Activated T-cell treated with anti-CD3 and anti-CD28 coated beads, Interleukin-2, amount 50 U/mL, for 4 hours (primary cell): ENCODE measurements at regions not wholly inside any gene's neighbourhood (a gene's known extent, or its start where the extent isn't known, plus 50 kb on each side); places are given as distances from the start of the nearest gene placed in this dataset.
"Not testable (repeated sequence)": the region's sequence is repeated elsewhere in the genome, so short reads cannot be mapped to it uniquely, and the experiment has no call there.

ENCODE experiments used
- ATAC-seq, 2 donors: fragments of 200-7000 bp; cut with Tn5 transposase; one replicate each; pipeline ENCODE4 v1.10.0; 2021
- DNase-seq: peaks from one replicate; pipeline ENCODE4 v3.0.0-alpha.2; 2020
- H3K27me3 Mint-ChIP-seq: one replicate; pipeline ENCODE4 v1.8.0; 2021; ENCODE audit warnings: low read depth, mixed read lengths
- H3K36me3 Mint-ChIP-seq: one replicate; pipeline ENCODE4 v1.8.0; 2022; ENCODE audit warnings: mixed read lengths; ENCODE audit not compliant: insufficient read depth
- H3K4me1 Mint-ChIP-seq: one replicate; pipeline ENCODE4 v1.8.0; 2021; ENCODE audit warnings: low read depth, mixed read lengths
- H3K4me3 Mint-ChIP-seq: one replicate; pipeline ENCODE4 v1.8.0; 2021; ENCODE audit warnings: mild to moderate bottlenecking, moderate library complexity, mixed read lengths
- H3K9me3 Mint-ChIP-seq: one replicate; pipeline ENCODE4 v1.8.0; 2021; ENCODE audit warnings: mixed read lengths

DNA sequence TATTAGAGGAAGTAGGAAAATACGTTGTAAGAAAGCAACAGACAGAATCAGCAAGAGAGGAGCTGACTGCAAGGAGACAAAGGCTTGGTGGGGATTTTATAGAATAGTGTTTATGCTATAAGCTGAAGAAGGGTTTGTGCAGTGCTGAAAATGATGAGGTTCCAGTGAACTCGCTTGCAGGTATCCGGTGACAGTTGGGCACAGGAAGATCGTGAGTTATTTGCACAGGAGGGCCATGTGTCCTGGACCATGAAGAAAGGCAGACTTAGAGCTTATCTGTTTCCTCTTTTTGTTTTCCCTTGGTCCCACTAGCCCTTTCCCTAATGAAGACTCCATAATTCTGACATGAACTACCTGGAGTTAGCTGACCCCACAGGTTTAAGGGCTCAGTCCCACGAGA is 61.4 kb downstream of the NXNL2 start:
- H3K4me1 Mint-ChIP-seq = peaks cover 3% of the 10 kb centered on the region
- H3K36me3 Mint-ChIP-seq = no peaks in the 10 kb centered on the region
- H3K4me3 Mint-ChIP-seq = no peak overlapping the region
- ATAC-seq (no peak), DNase-seq (no peak)
- peaks cover 26% of the 10 kb centered on the region for H3K27me3 Mint-ChIP-seq
- no peaks in the 10 kb centered on the region for H3K9me3 Mint-ChIP-seq

- H3K27me3 Mint-ChIP-seq = peaks cover 3% of the 10 kb centered on the region
- ATAC-seq = no peak
- H3K4me1 Mint-ChIP-seq = no peaks in the 10 kb centered on the region
- no peaks in the 10 kb centered on the region for H3K36me3 Mint-ChIP-seq
- H3K9me3 Mint-ChIP-seq = no peaks in the 10 kb centered on the region
- no peak for DNase-seq
- no peak overlapping the region for H3K4me3 Mint-ChIP-seq
These were observed 70.0 kb downstream of the NXNL2 start for GRCh38 chr9:88604836-88605511.

DNA sequence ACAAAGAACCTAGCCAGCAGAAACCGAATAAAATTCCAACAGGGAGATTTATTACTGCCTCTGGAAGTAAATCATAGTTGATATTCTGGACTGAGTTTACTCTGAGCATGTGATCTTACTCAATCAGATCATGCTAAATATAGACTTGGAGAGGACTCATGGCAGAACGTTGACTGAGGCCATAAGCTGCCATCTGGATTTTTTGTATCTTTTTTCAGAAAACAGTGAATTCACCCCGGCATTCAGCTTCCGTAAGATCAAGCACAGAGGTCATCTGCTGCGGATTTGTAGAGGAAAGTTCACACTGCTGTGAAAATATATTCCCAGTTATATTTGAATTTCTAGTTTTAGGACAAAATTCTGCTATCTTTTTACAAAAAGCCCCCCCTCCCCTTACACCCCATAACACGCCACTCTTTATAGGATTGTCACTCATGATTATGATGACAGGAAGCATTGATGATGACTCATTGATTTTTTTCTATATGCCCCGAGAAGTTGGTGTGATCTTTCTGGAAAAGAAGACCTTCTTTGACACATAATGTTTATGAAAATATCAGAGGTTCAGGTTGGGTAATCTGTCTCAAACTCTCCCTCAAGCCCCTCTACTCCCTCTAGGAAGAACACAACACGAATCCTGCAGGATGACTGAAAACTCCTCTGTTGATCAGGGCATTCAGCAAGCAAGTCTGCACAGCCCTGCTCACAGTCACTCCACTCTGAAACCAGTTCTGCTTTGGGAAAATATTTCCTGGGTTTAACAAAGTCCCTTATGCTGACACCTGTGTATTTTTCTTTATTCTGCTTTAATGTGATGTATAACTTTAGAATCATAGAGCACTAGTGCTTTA is 70.8 kb downstream of the NXNL2 start:
- Mint-ChIP-seq H3K4me1 (no peaks in the 10 kb centered on the region), H3K27me3 (no peaks in the 10 kb centered on the region), H3K36me3 (no peaks in the 10 kb centered on the region), H3K9me3 (no peaks in the 10 kb centered on the region), H3K4me3 (no peak overlapping the region)
- no peak for ATAC-seq
- DNase-seq = no peak

DNA sequence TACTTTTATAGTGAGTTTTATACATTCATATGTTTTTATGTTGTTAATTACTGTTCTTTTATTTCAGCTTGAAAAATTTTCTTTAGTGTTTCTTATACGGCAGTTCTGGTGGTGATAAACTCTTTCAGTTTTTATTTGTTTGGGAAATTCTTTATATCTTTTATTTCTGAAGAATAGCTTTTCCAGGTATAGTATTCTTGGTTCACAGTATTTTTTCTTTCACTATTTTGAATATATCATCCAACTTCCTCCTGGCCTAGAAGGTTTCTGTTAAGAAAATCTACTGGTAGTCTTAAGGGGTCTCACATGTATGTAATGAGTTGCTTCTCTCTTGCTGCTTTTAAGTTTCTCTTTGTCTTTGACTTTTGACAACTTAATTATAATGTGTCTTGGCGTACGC is 79.4 kb downstream of the NXNL2 start:
- no peak for ATAC-seq

GRCh38 chr9:88623698-88624097 is 88.7 kb downstream of the NXNL2 start:
- H3K9me3 Mint-ChIP-seq = peaks cover 5% of the 10 kb centered on the region
- H3K36me3 Mint-ChIP-seq = no peaks in the 10 kb centered on the region
- ATAC-seq (no peak), DNase-seq (no peak)
- no peaks in the 10 kb centered on the region for H3K4me1 Mint-ChIP-seq
- H3K27me3 Mint-ChIP-seq = peaks cover 15% of the 10 kb centered on the region
- H3K4me3 Mint-ChIP-seq = no peak overlapping the region

More for the DNA sequence above, 79.4 kb downstream of the NXNL2 start:
- peaks cover 1% of the 10 kb centered on the region for H3K36me3 Mint-ChIP-seq
- H3K9me3 Mint-ChIP-seq = peaks cover 29% of the 10 kb centered on the region
- no peak for DNase-seq
- H3K27me3 Mint-ChIP-seq = peaks cover 10% of the 10 kb centered on the region
- H3K4me3 Mint-ChIP-seq = no peak overlapping the region
- no peaks in the 10 kb centered on the region for H3K4me1 Mint-ChIP-seq

- peaks cover 9% of the 10 kb centered on the region for H3K9me3 Mint-ChIP-seq
- H3K4me1 Mint-ChIP-seq = no peaks in the 10 kb centered on the region
- no peak overlapping the region for H3K4me3 Mint-ChIP-seq
These were observed 93.1 kb downstream of the NXNL2 start for GRCh38 chr9:88628114-88628513.

DNA sequence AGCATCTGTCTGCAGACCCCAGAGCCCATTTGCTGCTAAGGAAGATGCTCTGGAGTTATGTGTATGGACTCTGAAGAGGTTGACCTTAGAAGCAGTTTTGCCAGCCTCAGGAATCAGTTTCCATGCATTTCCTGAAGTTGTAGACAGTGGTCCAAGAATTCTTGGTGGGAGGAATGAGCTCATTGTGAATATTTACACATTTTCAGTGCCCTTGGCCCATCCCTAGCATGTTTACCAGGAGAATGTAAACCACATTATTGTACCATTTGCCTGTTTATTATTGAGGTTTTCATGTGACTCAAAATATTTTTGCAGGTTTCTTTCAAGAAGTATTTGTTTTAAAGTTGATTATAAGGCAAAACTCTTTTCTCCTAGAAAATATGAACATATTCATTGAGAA is 93.8 kb downstream of the NXNL2 start:
- DNase-seq = no peak
- Mint-ChIP-seq H3K4me3 (no peak overlapping the region), H3K36me3 (no peaks in the 10 kb centered on the region), H3K27me3 (peaks cover 2% of the 10 kb centered on the region), H3K4me1 (no peaks in the 10 kb centered on the region), H3K9me3 (peaks cover 13% of the 10 kb centered on the region)
- ATAC-seq = no peak

More at GRCh38 chr9:88628114-88628513, 93.1 kb downstream of the NXNL2 start:
- Mint-ChIP-seq H3K36me3 (no peaks in the 10 kb centered on the region), H3K27me3 (peaks cover 2% of the 10 kb centered on the region)
- DNase-seq (no peak), ATAC-seq (no peak)

DNA sequence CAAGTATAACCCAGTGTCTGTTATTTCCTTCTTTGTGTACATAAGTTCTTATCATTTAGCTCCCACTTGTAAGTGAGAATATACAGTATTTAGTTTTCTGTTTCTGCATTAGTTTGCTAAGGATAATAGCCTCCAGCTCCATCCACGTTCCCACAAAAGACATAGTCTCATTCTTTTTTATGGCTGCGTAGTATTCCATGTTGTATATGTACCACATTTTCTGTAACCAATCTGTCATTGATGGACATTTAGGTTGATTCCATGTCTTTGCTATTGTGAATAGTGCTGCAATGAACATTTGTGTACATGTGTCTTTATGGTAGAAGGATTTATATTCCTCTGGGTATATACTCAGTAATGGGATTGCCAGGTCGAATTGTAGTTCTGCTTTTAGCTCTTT is 95.6 kb downstream of the NXNL2 start:
- H3K4me3 Mint-ChIP-seq, H3K27me3 Mint-ChIP-seq, H3K36me3 Mint-ChIP-seq, H3K4me1 Mint-ChIP-seq, H3K9me3 Mint-ChIP-seq, DNase-seq, ATAC-seq: not testable (repeated sequence)

DNA sequence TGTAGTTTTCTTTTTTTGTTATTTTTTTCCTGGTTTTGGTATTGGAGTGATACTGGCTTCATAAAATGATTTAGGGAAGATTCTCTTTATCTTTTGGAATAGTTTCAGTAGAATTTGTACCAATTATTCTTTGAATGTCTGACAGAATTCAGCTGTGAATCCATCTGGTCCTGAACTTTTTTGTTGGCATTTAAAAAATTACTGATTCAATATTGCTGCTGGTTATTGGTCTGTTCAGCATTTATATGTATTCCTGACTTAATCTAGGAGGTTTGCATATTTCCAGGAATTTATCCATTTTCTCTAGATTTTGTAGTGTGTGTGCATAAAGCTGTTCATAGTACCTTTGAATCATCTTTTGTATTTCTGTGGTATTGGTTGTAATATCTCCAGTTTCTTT is 100.2 kb downstream of the NXNL2 start:
- no peaks in the 10 kb centered on the region for H3K36me3 Mint-ChIP-seq
- DNase-seq (no peak), ATAC-seq (no peak)
- no peak overlapping the region for H3K4me3 Mint-ChIP-seq
- H3K9me3 Mint-ChIP-seq = peaks cover 31% of the 10 kb centered on the region
- no peaks in the 10 kb centered on the region for H3K4me1 Mint-ChIP-seq
- H3K27me3 Mint-ChIP-seq = peaks cover 16% of the 10 kb centered on the region

DNA sequence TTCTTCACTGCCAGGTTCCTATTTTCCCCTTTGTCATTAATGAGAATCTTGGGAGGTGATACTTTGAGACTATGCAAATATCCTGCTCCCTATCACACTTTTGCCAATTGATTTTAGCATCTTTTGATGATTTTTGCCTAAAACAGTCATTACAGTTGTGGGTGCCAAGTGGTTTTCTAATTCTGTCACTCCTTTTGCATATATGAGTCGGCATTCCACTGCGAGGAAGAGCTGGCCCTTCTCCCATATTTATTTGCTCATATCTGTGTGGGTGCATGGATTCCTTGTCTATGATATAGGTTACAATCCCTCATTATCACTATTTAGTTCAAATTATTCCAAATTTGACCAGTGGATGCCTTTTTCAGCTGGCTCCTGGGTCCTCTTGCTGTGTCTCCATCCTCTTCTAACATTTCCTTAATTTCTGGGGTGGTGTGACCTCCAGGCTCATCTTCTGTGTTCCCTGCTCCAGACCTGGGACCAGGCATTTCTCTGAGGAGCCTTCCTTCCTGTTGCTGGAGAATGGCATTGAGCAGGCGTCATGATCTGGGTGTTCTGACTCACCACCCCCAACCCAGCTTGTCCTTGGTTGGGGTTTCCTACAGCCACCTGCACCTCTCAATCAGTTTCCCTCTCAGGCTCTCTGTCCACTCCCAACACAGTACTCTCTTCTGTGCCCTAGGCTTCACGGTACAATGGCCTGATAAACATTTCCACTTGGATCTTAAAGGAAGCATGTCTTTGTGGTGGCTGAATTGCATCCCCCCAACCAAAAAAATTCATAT is 106.7 kb downstream of the NXNL2 start:
- no peak for ATAC-seq
- H3K4me1 Mint-ChIP-seq = no peaks in the 10 kb centered on the region
- no peak for DNase-seq
- H3K4me3 Mint-ChIP-seq = no peak overlapping the region
- no peaks in the 10 kb centered on the region for H3K36me3 Mint-ChIP-seq
- peaks cover 28% of the 10 kb centered on the region for H3K27me3 Mint-ChIP-seq
- peaks cover 15% of the 10 kb centered on the region for H3K9me3 Mint-ChIP-seq

GRCh38 chr9:88642336-88642735 is 107.4 kb downstream of the NXNL2 start:
- H3K4me3 Mint-ChIP-seq = no peak overlapping the region
- H3K36me3 Mint-ChIP-seq = no peaks in the 10 kb centered on the region
- H3K4me1 Mint-ChIP-seq = no peaks in the 10 kb centered on the region
- ATAC-seq (no peak), DNase-seq (no peak)
- H3K27me3 Mint-ChIP-seq = peaks cover 25% of the 10 kb centered on the region
- H3K9me3 Mint-ChIP-seq = peaks cover 10% of the 10 kb centered on the region

- peaks cover 21% of the 10 kb centered on the region for H3K27me3 Mint-ChIP-seq
- H3K4me1 Mint-ChIP-seq = no peaks in the 10 kb centered on the region
- ATAC-seq = no peak
- no peak overlapping the region for H3K4me3 Mint-ChIP-seq
- H3K9me3 Mint-ChIP-seq = no peaks in the 10 kb centered on the region
- H3K36me3 Mint-ChIP-seq = no peaks in the 10 kb centered on the region
- no peak for DNase-seq
These were observed 109.0 kb downstream of the NXNL2 start for GRCh38 chr9:88643931-88644330.

DNA sequence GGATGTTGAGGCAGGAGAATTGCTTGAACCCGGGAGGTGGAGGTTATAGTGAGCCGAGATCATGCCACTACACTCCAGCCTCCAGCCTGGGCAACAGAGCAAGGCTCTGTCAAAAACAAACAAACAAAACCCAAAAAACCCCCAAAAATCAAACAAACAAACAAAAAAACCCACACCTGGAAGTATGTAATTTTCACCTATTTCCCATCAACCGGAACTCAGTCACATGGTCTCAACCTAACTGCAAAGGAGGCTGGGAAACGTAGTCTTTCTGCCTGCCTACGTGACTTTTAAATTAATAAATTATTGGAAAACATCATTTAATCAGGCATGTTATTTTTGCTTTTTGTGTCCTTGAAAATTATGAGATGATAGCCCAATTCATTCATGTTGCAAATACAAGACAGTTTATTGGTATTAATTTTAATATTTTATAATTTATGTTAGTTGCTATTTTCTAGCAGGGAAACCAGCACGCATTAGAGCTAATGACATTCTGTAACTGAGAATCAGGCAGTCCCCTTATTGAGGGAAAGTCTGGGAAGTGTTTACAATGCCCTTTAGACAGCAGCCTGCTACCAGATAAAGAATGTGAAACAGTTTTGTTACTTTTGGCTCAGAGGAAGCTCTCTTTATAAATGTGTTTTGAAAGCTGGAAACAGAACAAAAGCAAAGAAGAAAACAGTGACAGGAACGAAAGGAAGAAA is 110.3 kb downstream of the NXNL2 start:
- ATAC-seq (no peak), DNase-seq (no peak)
- H3K4me3 Mint-ChIP-seq = no peak overlapping the region
- H3K27me3 Mint-ChIP-seq = peaks cover 21% of the 10 kb centered on the region
- no peaks in the 10 kb centered on the region for H3K4me1 Mint-ChIP-seq
- H3K36me3 Mint-ChIP-seq = no peaks in the 10 kb centered on the region
- H3K9me3 Mint-ChIP-seq = no peaks in the 10 kb centered on the region

- Mint-ChIP-seq H3K4me1 (no peaks in the 10 kb centered on the region), H3K4me3 (no peak overlapping the region), H3K36me3 (no peaks in the 10 kb centered on the region), H3K9me3 (no peaks in the 10 kb centered on the region), H3K27me3 (peaks cover 21% of the 10 kb centered on the region)
- ATAC-seq (no peak), DNase-seq (no peak)
These were observed 110.9 kb downstream of the NXNL2 start for GRCh38 chr9:88645879-88646199.
